ENCODE measurements at regions not wholly inside any gene's neighbourhood (a gene's known extent, or its start where the extent isn't known, plus 50 kb on each side); places are given as distances from the start of the nearest gene placed in this dataset.

- TF ChIP-seq NRF1 (IDR thresholded peaks at IDR 0.05; ENCODE audit: low read depth, low read length), result no peak
- TF ChIP-seq TAF1 (IDR thresholded peaks at IDR 0.05; ENCODE audit: borderline replicate concordance, low read depth, low read length), result no peak
- no peak for TF ChIP-seq SIN3A (IDR thresholded peaks at IDR 0.05; ENCODE audit: borderline replicate concordance, low read depth, low read length)
- no peak for TF ChIP-seq FOXM1 (IDR thresholded peaks at IDR 0.05; ENCODE audit: low read depth)
- no peak for TF ChIP-seq RAD21 (IDR thresholded peaks at IDR 0.05; ENCODE audit: low read length)
- no peak for TF ChIP-seq EP300 (IDR thresholded peaks at IDR 0.05; ENCODE audit: borderline replicate concordance in 1 of 2, low read depth in 1 of 2, low read length in 1 of 2)
- DNase-seq, result no peak
- no peaks in the 10 kb centered on the region for H3K27me3 ChIP-seq (ENCODE audit: insufficient read depth)
- WGBS (ENCODE audit: low lambda C conversion rate), result 9% methylated on average over 3 of the region's 3 CpGs
- POLR2A ChIA-PET, result interaction anchor here (0.6 kb wide), 1 partner anchor 10 kb away, joined by 3 read pairs; no protein-coding TSS in a partner anchor
- H3F3A ChIP-seq (replicated peaks; ENCODE audit: insufficient read depth), result no peaks in the 10 kb centered on the region
- H3K4me3 ChIP-seq (ENCODE audit: low read depth in 2 of 2, low read length in 1 of 2), result no peak overlapping the region
- no peaks in the 10 kb centered on the region for H3K9me3 ChIP-seq
- peaks cover 0 to 28% of the 10 kb centered on the region in 2 experiments; a peak in 2 of 4 replicates for H3K4me1 ChIP-seq (ENCODE audit: control insufficient read depth in 1 of 2, insufficient read depth in 2 of 2, low read depth in 1 of 2, low read length in 1 of 2)
- H3K79me2 ChIP-seq (ENCODE audit: insufficient read depth), result no peaks in the 10 kb centered on the region
- H3K27ac ChIP-seq (ENCODE audit: low read depth in 2 of 2, low read length in 1 of 2), result no peak overlapping the region
- no peaks in the 10 kb centered on the region for H4K20me1 ChIP-seq (ENCODE audit: insufficient read depth)
- CTCF ChIA-PET, result interaction anchor here (0.7 to 4.0 kb wide), 9 partner anchors 15 to 348 kb away, joined by 3 to 21 read pairs (median 3); partner anchors contain the start of gene MYCN
- no peaks in the 10 kb centered on the region for H3K36me3 ChIP-seq (replicated peaks in 1 of 2; ENCODE audit: control insufficient read depth in 1 of 2, insufficient read depth in 2 of 2, low read length in 1 of 2)
- H3K9me2 ChIP-seq, result no peaks in the 10 kb centered on the region
- H2AFZ ChIP-seq (ENCODE audit: low read depth), result no peak overlapping the region
- no peak overlapping the region for H3K4me2 ChIP-seq
- no peak overlapping the region for H3K9ac ChIP-seq
Observed at GRCh38 chr2:16288371-16289112, 348.2 kb downstream of the MYCN start.

GRCh38 chr2:16287831-16288230 lies 347.5 kb downstream of the MYCN start:
- POLR2A ChIA-PET, result no interaction called here

GRCh38 chr2:16287281-16287680 lies 346.9 kb downstream of the MYCN start:
- Histone ChIP-seq H3K27ac (ENCODE audit: low read depth in 2 of 2, low read length in 1 of 2) (no peak overlapping the region), H3F3A (replicated peaks; ENCODE audit: insufficient read depth) (no peaks in the 10 kb centered on the region), H3K9ac (no peak overlapping the region), H3K4me2 (no peak overlapping the region), H3K27me3 (ENCODE audit: insufficient read depth) (no peaks in the 10 kb centered on the region), H3K4me1 (ENCODE audit: control insufficient read depth in 1 of 2, insufficient read depth in 2 of 2, low read depth in 1 of 2, low read length in 1 of 2) (peaks cover 0 to 21% of the 10 kb centered on the region in 2 experiments; a peak in 2 of 4 replicates), H3K9me3 (no peaks in the 10 kb centered on the region), H3K4me3 (ENCODE audit: low read depth in 2 of 2, low read length in 1 of 2) (no peak overlapping the region), H2AFZ (ENCODE audit: low read depth) (no peak overlapping the region), H3K36me3 (replicated peaks in 1 of 2; ENCODE audit: control insufficient read depth in 1 of 2, insufficient read depth in 2 of 2, low read length in 1 of 2) (no peaks in the 10 kb centered on the region), H3K9me2 (no peaks in the 10 kb centered on the region), H3K79me2 (ENCODE audit: insufficient read depth) (no peaks in the 10 kb centered on the region), H4K20me1 (ENCODE audit: insufficient read depth) (no peaks in the 10 kb centered on the region)
- no peak for TF ChIP-seq EP300 (IDR thresholded peaks at IDR 0.05; ENCODE audit: borderline replicate concordance in 1 of 2, low read depth in 1 of 2, low read length in 1 of 2)
- TF ChIP-seq PBX3 (IDR thresholded peaks at IDR 0.05), result no peak
- TF ChIP-seq YY1 (IDR thresholded peaks at IDR 0.05; ENCODE audit: low read depth), result no peak
- no peak for TF ChIP-seq ELF1 (IDR thresholded peaks at IDR 0.05)
- TF ChIP-seq FOXJ3 (CRISPR knock-in tag; IDR thresholded peaks at IDR 0.05), result no peak
- TF ChIP-seq FOXM1 (IDR thresholded peaks at IDR 0.05; ENCODE audit: low read depth), result no peak
- no peak for TF ChIP-seq IRF3 (IDR thresholded peaks at IDR 0.05; ENCODE audit: low read depth, low read length)
- TF ChIP-seq RAD21 (IDR thresholded peaks at IDR 0.05; ENCODE audit: low read length), result no peak
- no peak for TF ChIP-seq REST (IDR thresholded peaks at IDR 0.05; ENCODE audit: low read depth, low read length)
- ChIA-PET CTCF (interaction anchor here (0.7 to 4.0 kb wide), 4 partner anchors 63 to 656 kb away, joined by 3 to 21 read pairs (median 3); partner anchors contain the start of gene MYCN), POLR2A (no interaction called here)
- DNase-seq, result no peak
- WGBS (ENCODE audit: low lambda C conversion rate), result 7% methylated on average over 1 of the region's 1 CpG

More at GRCh38 chr2:16287831-16288230, 347.5 kb downstream of the MYCN start:
- WGBS (ENCODE audit: low lambda C conversion rate), result 30% methylated on average over 3 of the region's 3 CpGs
- H3K9me2 ChIP-seq, result no peaks in the 10 kb centered on the region
- H4K20me1 ChIP-seq (ENCODE audit: insufficient read depth), result no peaks in the 10 kb centered on the region
- peaks cover 0 to 24% of the 10 kb centered on the region in 2 experiments; a peak in 2 of 4 replicates for H3K4me1 ChIP-seq (ENCODE audit: control insufficient read depth in 1 of 2, insufficient read depth in 2 of 2, low read depth in 1 of 2, low read length in 1 of 2)
- H3K9ac ChIP-seq, result no peak overlapping the region
- no peaks in the 10 kb centered on the region for H3K36me3 ChIP-seq (replicated peaks in 1 of 2; ENCODE audit: control insufficient read depth in 1 of 2, insufficient read depth in 2 of 2, low read length in 1 of 2)
- H3K27me3 ChIP-seq (ENCODE audit: insufficient read depth), result no peaks in the 10 kb centered on the region
- no peaks in the 10 kb centered on the region for H3K9me3 ChIP-seq
- DNase-seq, result no peak
- H3F3A ChIP-seq (replicated peaks; ENCODE audit: insufficient read depth), result no peaks in the 10 kb centered on the region
- H3K4me3 ChIP-seq (ENCODE audit: low read depth in 2 of 2, low read length in 1 of 2), result no peak overlapping the region
- no peak overlapping the region for H3K27ac ChIP-seq (ENCODE audit: low read depth in 2 of 2, low read length in 1 of 2)
- H2AFZ ChIP-seq (ENCODE audit: low read depth), result no peak overlapping the region
- TF ChIP-seq ELF1 (IDR thresholded peaks at IDR 0.05) (no peak), YY1 (IDR thresholded peaks at IDR 0.05; ENCODE audit: low read depth) (no peak)
- CTCF ChIA-PET, result interaction anchor here (1.0 to 4.0 kb wide), 5 partner anchors 15 to 657 kb away, joined by 3 to 21 read pairs (median 3); partner anchors contain the start of gene MYCN
- no peak overlapping the region for H3K4me2 ChIP-seq
- no peaks in the 10 kb centered on the region for H3K79me2 ChIP-seq (ENCODE audit: insufficient read depth)
